ENCODE measurements at regions not wholly inside any gene's neighbourhood (a gene's known extent, or its start where the extent isn't known, plus 50 kb on each side); places are given as distances from the start of the nearest gene placed in this dataset.

GRCh38 chr2:7646661-7647060, 729.4 kb downstream of the RNF144A start:
- TF ChIP-seq EP300 (IDR thresholded peaks at IDR 0.05; ENCODE audit: low read depth) = no peak
- no peak for TF ChIP-seq POLR2AphosphoS5 (IDR thresholded peaks at IDR 0.05)
- TF ChIP-seq, protein P1, sequence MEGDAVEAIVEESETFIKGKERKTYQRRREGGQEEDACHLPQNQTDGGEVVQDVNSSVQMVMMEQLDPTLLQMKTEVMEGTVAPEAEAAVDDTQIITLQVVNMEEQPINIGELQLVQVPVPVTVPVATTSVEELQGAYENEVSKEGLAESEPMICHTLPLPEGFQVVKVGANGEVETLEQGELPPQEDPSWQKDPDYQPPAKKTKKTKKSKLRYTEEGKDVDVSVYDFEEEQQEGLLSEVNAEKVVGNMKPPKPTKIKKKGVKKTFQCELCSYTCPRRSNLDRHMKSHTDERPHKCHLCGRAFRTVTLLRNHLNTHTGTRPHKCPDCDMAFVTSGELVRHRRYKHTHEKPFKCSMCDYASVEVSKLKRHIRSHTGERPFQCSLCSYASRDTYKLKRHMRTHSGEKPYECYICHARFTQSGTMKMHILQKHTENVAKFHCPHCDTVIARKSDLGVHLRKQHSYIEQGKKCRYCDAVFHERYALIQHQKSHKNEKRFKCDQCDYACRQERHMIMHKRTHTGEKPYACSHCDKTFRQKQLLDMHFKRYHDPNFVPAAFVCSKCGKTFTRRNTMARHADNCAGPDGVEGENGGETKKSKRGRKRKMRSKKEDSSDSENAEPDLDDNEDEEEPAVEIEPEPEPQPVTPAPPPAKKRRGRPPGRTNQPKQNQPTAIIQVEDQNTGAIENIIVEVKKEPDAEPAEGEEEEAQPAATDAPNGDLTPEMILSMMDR (IDR thresholded peaks at IDR 0.05) = no peak
- TF ChIP-seq POLR2A (IDR thresholded peaks at IDR 0.05) = no peak
